Mesothelial cell of epicardium (in vitro differentiated cells): ENCODE measurements at regions not wholly inside any gene's neighbourhood (a gene's known extent, or its start where the extent isn't known, plus 50 kb on each side); places are given as distances from the start of the nearest gene placed in this dataset.
A peak's percentile ranks its signal among the peaks of the same experiment; 100 is the strongest.

ENCODE experiments used
- DNase-seq, 2 experiments: peaks; one replicate each; pipeline ENCODE4 v3.0.0; 2021; ENCODE audit warnings: low spot score in 2 of 2; ENCODE audit not compliant: unreplicated experiment in 2 of 2
- H3K27ac Mint-ChIP-seq: 2 replicates; pipeline ENCODE4 v1.8.0; 2021; ENCODE audit warnings: mixed read lengths
- H3K27me3 Mint-ChIP-seq: 2 replicates; pipeline ENCODE4 v1.8.0; 2021; ENCODE audit warnings: low read depth, mixed read lengths
- H3K36me3 Mint-ChIP-seq: 2 replicates; pipeline ENCODE4 v1.8.0; 2021; ENCODE audit warnings: mixed read lengths
- H3K4me1 Mint-ChIP-seq: 2 replicates; pipeline ENCODE4 v1.8.0; 2021; ENCODE audit warnings: mixed read lengths
- H3K4me3 Mint-ChIP-seq: 2 replicates; pipeline ENCODE4 v1.8.0; 2021; ENCODE audit warnings: mild to moderate bottlenecking, moderate library complexity, mixed read lengths
- H3K9me3 Mint-ChIP-seq: 2 replicates; pipeline ENCODE4 v1.8.0; 2021; ENCODE audit warnings: mixed read lengths
- TF ChIP-seq, protein P1 (sequence below): fragments of 200-600 bp; sonication (generic); IDR thresholded peaks from one replicate; pipeline ENCODE4 v1.5.0; 2021; ENCODE audit warnings: antibody characterized with exemption; ENCODE audit not compliant: unreplicated experiment

DNA sequence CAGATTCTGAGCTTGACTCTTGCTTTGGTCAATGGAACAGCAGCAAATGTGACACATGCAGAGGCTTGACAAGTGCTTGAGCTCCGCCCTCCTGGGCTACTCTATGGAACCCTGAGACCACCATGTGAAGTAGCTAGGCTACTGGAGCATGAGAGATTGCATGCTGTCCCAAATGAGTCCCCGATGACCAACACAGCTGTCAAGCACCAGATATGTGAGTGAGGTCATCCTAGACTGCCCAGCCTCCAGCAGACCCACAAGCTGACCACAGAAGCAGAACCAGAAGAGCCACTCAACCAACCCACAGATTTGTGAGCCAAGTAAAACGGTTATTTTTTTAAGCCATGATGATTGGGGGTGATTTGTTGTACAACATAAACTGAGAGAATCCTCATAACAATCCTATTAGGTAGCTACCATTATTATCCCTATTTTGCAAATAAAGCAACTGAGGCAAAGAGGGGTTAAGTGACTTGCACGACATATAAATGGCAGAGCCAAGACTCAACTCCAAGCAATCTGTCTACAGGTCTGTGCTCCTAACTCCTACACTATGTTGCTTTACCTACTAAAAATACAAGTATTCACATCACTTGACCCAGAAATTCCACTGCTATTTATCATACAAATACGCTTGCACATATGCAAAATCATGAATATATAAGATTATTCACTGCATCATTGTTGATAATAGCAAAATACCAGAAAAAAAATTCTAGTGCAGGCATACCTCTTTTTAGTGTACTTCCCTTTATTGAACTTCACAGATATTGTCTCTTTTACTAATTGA lies 136.2 kb downstream of the NDUFA12 start:
- Mint-ChIP-seq H3K9me3 (peaks cover 4% of the 10 kb centered on the region), H3K4me1 (peaks cover 5% of the 10 kb centered on the region), H3K27me3 (peaks cover 44% of the 10 kb centered on the region), H3K4me3 (no peak overlapping the region), H3K36me3 (no peaks in the 10 kb centered on the region), H3K27ac (no peak overlapping the region)
- DNase-seq = no peak
- TF ChIP-seq, protein P1, sequence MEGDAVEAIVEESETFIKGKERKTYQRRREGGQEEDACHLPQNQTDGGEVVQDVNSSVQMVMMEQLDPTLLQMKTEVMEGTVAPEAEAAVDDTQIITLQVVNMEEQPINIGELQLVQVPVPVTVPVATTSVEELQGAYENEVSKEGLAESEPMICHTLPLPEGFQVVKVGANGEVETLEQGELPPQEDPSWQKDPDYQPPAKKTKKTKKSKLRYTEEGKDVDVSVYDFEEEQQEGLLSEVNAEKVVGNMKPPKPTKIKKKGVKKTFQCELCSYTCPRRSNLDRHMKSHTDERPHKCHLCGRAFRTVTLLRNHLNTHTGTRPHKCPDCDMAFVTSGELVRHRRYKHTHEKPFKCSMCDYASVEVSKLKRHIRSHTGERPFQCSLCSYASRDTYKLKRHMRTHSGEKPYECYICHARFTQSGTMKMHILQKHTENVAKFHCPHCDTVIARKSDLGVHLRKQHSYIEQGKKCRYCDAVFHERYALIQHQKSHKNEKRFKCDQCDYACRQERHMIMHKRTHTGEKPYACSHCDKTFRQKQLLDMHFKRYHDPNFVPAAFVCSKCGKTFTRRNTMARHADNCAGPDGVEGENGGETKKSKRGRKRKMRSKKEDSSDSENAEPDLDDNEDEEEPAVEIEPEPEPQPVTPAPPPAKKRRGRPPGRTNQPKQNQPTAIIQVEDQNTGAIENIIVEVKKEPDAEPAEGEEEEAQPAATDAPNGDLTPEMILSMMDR = no peak

GRCh38 chr12:94864987-94865386 lies 138.5 kb downstream of the NDUFA12 start:
- TF ChIP-seq, protein P1 = no peak
- no peaks in the 10 kb centered on the region for H3K36me3 Mint-ChIP-seq
- peaks cover 29% of the 10 kb centered on the region for H3K27me3 Mint-ChIP-seq
- peaks cover 4% of the 10 kb centered on the region for H3K9me3 Mint-ChIP-seq
- no peak overlapping the region for H3K4me3 Mint-ChIP-seq
- DNase-seq = no peak
- peaks cover 5% of the 10 kb centered on the region for H3K4me1 Mint-ChIP-seq
- H3K27ac Mint-ChIP-seq = peak overlapping the region; percentile 21

GRCh38 chr12:94863321-94864035 lies 140.0 kb downstream of the NDUFA12 start:
- Mint-ChIP-seq H3K36me3 (no peaks in the 10 kb centered on the region), H3K9me3 (peaks cover 4% of the 10 kb centered on the region), H3K27me3 (peaks cover 29% of the 10 kb centered on the region), H3K4me3 (no peak overlapping the region), H3K4me1 (peaks cover 5% of the 10 kb centered on the region), H3K27ac (peak overlapping the region; percentile 8)
- TF ChIP-seq, protein P1 = no peak
- no peak for DNase-seq

DNA sequence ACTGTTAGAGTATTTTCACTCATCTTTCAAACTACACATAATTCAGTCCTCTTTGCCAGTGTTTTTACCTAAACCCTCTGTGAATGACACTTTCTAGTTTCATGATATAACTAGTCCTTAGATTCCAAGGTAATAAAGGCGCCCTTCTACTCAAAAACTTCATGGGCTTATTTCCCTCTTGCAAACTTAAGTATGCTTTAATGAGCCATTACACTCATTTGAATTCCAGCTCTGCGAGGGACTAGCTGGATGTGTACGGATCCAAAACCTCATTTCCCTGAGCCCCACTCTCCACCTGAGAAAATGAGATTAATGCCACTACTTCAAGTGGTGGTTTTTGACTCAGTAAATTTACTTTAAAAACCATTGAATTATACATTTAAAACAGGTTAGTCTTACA lies 141.1 kb downstream of the NDUFA12 start:
- H3K4me3 Mint-ChIP-seq = no peak overlapping the region
- TF ChIP-seq, protein P1 = no peak

GRCh38 chr12:94856324-94856723 lies 147.2 kb downstream of the NDUFA12 start:
- DNase-seq = no peak
- Mint-ChIP-seq H3K27ac (no peak overlapping the region), H3K36me3 (no peaks in the 10 kb centered on the region), H3K4me3 (no peak overlapping the region), H3K27me3 (peaks cover 30% of the 10 kb centered on the region), H3K4me1 (no peaks in the 10 kb centered on the region), H3K9me3 (no peaks in the 10 kb centered on the region)
- TF ChIP-seq, protein P1 = no peak

More for the DNA sequence above, 141.1 kb downstream of the NDUFA12 start:
- peaks cover 5% of the 10 kb centered on the region for H3K4me1 Mint-ChIP-seq
- H3K9me3 Mint-ChIP-seq = peaks cover 4% of the 10 kb centered on the region
- no peak overlapping the region for H3K27ac Mint-ChIP-seq
- DNase-seq = no peak
- peaks cover 29% of the 10 kb centered on the region for H3K27me3 Mint-ChIP-seq
- no peaks in the 10 kb centered on the region for H3K36me3 Mint-ChIP-seq
